AG08395 (cell line): ENCODE measurements at regions not wholly inside any gene's neighbourhood (a gene's known extent, or its start where the extent isn't known, plus 50 kb on each side); places are given as distances from the start of the nearest gene placed in this dataset.

Experiments
- DNase-seq: peaks from one replicate; pipeline ENCODE4 v3.0.0; 2012; ENCODE audit warnings: mixed read lengths, low spot score

DNA sequence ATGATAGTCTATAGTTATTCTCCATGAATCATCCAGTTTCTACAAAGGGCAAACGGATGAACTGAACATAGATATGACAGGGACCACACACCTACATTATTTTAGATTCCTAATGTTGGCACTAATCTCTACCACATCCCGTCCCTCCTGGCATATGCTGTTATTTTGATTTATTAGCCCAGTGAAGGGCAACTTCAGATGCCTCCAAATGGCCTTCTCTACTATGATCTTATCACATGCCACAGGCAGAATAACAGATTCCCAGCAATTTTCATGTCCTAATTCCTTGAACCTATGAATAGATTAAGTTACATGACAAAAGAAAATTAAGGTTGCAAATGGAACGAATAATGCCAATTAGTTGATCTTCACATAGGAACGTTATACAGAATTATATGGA, 474.7 kb downstream of the ANKRD7 start:
- DNase-seq = no peak

DNA sequence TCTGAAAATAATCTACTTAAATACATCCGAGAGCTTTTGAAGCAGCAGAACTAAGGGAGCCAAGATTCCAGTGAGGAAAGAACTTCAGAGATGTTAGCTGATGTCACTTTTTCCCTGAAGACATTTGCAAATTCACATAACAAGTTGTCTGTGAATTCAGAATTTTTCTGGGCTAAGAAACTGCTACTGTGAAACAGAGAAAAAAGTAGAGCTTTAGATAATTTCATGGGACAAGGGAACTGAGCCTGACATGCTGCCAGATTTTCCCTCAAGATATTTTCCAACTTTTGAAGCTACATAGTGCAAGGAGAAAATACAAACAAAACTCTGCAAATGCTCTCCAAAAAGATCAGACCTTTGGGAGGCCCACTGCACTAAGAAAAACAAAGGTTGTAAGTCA, 484.2 kb downstream of the ANKRD7 start:
- no peak for DNase-seq

DNA sequence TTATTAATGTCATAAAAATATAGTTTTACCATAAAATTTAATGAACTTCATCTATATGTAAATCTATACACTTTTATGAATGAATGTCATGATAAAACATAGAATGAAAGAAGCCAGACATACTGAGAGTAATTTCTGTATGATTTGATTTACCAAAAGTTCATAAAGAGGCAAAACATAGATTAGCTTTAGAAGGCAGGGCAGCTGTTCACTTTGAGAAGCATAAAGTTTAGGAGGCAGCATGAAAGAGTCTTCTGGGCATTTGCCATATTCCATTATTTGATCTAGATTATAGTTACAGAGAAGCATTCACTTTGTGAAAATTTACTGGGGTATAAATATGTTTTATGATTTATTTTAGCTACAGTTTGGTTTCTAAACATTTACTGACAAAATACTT, 487.2 kb downstream of the ANKRD7 start:
- no peak for DNase-seq

DNA sequence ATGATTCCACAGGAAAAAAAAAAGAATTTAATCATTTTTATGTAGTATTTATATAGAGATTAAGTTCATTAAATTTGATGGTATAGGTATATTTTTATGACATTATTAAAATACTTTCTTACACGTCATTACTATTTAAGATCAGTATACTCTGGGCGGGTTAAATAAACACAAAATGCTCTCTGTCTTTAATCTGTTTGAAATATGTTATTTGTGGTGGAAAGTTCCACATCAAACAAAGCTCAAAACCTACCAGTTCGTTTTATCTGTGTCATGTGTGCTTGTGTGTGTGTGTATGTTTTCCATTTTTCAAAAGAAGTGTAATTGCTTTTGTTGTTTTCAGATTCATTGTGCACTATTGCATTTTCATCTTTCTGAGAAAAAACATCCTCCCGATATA, 488.5 kb downstream of the ANKRD7 start:
- DNase-seq = no peak

DNA sequence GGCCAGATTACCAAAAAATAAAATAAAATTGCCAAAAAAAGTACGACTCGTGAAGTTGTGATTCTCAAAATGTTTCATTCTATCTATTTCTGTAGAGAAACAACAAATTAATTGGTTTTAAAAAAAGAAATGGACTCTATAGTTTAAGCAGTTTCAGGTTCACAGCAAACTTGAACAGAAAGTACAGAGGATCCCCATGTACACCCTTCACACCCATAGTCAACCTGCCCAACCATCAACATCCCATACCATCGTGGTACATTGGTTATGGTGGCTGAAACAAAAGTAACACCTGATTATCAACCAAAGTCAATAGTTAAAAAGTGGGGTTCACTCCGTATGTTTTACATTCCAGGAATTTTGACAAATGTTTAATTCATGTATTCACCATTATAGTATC, 496.1 kb downstream of the ANKRD7 start:
- DNase-seq = no peak

DNA sequence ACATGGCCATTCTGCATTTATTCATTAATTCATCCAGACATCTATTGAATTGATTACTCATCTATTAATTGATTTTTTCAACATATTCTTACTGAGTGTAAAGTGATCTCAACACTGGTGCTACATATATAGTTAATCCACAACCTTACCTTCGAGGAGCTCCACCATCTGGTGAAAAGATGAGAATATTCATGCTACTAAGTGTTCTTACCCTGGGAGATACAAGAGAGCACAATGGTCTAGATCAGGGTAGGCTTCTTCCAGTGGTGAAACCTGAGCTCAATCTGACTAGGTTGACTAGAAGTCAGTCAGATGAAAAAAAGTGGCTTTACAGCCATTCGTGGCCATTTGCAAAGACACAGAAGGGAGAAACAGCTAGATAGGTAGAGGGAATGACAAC, 507.4 kb downstream of the ANKRD7 start:
- no peak for DNase-seq

DNA sequence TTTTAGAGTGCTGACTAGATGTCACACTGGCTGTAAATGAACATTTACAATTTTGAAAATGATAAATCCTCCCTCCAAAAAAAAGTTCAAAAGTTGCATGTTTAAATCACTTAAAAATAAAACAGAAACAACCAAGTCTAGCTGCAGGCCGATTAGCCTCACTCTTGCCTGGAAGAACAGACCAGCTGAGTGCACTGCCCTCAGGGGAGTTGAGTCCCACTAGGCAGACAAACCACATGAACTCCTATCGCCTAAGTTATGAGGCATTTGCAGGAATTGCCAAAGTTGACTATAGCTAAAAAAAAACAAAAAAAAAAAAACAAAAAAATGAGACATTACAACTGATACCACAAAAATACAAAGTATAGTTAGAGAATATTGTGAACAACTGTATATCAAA, 510.0 kb downstream of the ANKRD7 start:
- no peak for DNase-seq

DNA sequence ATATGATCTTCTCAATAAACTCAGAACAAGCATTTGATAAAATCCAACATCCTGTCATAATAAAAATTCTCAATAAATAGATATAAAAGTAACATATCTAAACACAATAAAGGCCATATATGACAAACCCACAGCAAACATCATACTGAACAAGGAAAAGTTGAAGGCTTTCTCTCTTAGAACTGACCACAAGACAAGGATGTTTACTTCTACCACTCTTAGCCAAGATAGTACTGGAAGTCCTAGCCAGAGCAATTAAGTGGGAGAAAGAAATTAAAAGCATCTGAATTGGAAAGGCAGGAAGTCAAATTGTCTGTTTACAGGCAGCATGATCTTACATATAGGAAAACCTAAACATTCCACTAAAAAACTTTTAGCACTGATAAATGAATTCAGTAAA, 510.9 kb downstream of the ANKRD7 start:
- DNase-seq = no peak

DNA sequence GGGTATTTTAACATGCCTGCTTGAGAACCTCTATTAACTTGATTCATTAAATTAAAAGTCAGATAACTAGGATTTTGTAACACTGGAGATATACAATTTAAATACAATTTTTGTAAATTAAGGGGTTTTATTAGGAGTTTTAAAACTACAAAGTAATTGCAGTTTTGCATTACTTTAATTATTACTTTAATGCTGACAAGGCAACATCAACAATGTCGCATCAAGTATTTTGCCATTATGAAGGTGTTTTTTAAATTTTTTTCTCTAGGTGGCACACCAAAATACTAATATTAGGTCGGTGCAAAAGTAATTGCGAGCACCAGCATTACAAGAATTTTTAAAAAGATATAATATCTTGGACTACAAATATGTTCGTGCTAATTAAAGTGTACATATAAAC, 513.4 kb downstream of the ANKRD7 start:
- DNase-seq = no peak

DNA sequence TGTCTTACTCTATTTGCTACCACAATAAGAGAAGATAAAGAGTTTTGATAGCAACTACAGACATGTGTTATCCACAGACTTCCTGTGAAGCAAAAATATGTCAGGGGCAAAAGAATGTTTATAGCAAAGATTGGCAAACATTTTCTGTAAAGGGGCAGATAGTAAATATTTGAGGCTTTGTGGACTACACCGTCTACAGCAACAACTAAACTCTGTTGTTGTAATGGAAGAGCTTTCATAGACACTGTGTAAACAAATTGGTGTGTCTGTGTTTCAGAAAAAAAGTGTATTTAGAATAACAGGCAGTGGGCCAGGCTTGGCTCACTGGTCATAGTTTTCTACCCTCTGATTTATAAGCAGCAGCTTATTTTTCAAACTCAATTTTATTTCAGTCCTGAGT, 521.4 kb downstream of the ANKRD7 start:
- DNase-seq = no peak

DNA sequence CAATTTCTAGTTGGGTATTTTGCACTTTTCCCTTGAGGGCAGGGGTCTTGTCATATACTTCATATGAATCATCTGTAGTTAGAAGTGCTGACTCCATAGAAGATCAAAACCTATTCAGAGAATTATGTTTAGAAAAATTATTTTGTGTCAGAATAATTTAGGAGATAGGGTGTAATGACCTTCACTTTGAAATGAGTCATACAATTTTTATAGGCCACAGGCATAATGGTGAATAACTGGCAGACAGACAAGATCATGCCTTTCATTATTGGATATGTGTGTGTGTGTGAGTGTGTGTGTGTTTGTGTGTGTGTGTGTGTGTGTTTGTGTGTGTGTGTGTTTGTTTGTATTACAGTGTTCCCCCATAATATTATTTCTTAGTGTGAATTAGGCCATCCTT, 523.0 kb downstream of the ANKRD7 start:
- DNase-seq = no peak

DNA sequence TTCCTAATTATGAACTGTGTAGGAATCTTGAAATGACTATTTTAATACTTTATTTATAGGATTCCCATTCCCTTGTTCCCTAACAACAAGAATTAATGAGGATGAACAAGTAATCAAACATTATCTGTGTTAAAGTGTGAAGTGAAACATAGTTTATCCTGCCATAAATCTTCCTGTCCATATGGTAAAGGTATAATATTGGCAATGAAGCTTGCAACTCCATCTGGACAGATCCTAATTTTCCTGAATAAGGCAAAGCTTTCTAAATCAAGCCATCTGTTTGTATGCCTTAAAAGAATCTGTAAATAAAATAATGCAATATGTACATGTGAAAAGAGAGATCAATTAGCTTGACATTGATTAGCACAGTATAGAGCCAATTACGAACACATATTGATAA, 529.0 kb downstream of the ANKRD7 start:
- no peak for DNase-seq

DNA sequence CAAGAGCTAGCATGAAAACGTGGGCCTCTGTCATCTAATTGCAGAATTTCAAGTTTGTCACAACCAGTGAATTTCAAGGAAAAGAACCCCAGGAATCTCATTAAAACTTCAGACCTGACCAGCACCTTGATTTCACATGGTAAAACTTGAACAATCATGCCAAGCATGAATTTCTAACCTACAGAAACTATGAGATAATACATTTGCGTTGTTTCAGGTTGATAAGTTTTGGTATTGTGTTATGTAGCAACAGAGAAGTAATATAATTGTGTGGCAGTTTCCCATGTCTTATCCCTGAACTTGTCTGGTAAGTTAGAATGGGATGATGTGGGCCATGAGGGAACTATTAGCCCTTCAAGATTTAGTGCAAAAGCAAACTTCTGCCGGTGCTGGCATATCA, 530.1 kb downstream of the ANKRD7 start:
- no peak for DNase-seq

DNA sequence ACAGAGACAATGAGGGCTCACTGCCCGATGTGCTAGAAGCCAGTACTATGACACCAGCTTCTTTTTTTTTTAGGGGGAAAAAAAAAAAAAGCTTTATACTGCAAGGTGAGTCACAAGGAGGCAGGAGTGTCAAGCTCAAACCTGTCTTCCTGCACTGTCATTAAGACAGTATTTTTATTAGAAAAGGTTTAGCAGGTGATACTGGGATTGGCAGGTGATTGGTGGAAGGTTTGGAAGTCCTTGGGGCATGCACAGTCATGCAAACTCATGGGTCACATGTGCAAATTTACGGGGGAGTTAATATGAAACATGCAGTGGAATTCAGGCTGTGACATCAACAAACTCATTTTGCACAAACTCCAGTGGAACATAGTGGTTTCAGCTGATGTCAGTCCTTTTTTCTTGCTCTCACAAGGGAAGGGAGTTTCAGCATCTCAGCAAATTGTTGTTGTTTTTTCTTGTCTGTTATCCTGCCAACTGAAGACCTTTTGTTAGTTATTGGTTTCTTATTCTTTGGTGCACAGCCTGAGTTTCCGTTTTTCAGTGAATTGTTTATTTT, 530.6 kb downstream of the ANKRD7 start:
- DNase-seq = no peak

DNA sequence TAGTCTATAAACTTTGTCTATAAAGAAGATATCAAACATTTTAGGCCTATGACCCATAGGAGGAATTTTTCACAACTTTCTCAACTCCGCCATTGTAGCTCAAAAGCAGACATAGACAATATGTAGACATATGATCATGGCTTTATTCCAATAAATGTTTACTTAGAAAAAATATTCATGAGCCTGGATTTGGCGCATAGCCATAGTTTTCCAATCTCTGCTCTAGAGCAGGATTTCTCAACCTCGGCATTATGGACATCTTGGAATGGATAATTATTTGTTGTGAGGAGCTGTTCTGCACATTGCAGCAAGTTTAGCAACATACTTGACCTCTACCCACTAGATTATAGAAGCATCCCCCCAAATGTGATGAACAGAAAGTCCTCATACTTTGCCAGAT, 532.6 kb downstream of the ANKRD7 start:
- no peak for DNase-seq

DNA sequence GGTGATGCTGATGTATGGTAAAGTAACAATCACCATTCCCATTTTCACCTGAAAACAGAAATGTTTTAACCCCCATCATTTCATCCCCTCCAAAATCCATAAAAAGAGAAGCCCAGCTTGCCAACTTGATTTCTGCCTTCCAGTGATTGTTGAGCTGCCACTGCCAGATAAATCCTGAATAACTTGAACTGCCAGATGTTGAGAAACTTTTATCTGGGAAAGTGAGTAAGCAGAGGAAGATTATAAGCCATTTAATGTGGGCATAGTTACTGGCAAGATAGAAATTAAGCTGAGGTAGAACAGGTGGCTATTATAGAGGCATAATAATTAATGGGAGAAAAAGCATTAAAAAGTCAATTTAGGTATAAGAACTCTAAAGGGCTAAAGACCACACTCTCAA, 534.1 kb downstream of the ANKRD7 start:
- no peak for DNase-seq

DNA sequence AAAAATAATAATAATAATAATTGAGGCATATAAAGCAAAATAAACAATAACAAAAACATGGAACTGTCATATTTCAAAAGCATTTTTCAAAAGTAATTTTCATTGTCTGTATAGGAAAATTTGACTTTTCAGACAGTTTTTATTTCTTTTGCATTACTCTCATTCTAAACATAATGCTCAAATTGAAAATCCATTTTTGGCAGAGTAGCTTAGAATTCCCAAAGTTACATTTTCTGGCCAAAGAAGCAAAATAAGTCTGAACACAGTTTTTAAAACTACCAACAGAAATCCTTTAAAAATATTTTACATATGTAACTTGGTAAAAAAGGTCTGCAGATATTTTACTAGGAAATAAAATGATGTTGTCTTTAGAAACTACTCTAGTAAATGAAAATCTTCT, 535.4 kb downstream of the ANKRD7 start:
- no peak for DNase-seq

DNA sequence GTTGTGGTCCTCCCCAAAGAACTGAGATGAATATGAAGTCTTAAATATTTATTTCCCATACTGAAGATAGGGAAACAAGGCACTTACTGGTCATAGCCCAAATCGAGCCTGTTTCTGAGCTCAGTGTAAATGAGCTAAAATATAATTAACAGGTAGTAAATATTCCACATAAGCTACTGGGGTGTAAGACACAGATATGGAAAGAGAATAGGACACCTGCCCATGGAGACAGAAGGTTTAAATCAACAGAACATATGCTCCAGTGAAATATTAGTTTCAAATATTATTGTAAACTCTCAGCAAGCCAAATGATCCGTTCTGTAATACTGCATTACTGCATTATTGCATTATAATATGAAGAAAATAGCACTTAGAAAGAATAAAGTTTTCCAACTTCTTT, 537.9 kb downstream of the ANKRD7 start:
- DNase-seq = no peak

DNA sequence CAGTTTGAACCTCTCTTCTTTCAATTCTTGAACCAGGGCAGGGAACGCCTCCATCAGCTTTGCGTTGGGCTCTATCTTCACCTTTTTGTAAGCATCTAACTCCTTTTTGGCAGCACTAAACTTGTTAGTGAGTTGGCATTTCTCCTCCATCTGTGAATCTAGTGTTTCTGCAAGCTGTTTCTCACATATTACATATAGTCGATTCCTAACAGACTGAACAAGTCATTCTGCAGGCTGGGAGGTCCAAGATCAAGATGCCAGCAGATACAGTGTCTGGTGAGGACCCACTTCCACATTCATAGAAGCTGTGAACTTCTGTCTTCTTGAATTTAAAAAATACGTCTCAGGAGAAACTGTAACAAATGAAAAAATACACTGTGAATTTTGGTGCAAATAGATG, 539.7 kb downstream of the ANKRD7 start:
- DNase-seq = no peak

DNA sequence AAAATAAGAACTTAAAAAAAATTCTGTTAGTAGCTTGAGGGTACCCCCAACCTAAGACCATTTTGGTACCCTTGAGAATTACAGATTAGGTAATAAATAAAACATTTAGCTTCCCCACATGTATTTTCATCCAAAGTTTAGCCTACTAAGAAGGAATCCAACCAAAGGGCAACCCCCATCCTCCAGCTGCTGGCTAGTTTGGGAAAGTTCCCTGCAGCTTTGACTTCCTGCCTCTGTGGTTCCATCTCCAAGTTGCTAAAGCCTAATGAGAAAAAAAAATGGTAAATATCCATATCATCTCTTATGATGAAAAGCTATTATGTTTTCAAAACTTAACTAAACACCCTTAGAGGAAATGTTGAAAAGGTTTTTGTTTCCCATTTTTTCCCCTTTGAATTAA, 547.2 kb downstream of the ANKRD7 start:
- no peak for DNase-seq

DNA sequence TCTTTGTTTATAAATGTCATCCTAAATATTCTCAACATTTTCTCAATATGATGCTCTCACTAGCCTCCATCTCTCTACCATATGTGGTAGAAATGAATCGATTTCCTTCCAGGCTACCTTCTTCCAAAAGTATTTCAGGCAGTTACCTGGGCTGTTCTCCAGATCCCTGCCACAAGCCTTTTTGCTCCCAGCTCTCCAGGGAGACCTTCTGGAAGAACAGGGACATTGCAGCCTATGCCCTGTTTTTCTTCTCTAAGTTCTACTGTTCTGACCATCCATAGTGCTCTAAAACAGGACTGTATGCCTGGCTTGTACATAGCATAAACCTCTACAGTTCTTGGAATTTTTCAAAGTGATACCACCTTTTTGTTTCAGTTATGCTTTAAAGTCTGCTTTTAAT, 552.8 kb downstream of the ANKRD7 start:
- DNase-seq = no peak

DNA sequence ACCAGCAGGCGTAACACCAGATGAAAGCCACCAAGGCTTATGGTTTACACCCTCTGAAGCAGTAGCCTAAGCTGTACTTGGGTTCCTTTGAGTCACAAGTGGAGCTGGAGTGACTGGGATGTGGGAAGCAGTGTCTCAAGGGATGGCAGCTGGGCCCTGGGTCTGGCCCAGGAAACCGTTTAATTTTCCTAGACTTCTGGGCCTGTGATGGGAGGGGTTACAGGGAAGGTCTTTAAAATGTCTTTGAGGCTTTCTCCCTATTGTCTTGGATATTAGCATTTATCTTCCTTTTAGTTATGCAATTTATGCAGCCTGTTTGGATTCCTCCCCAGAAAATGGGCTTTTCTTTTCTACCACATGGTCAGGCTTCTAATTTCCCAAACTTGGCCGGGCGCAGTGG, 568.2 kb downstream of the ANKRD7 start:
- DNase-seq = no peak

DNA sequence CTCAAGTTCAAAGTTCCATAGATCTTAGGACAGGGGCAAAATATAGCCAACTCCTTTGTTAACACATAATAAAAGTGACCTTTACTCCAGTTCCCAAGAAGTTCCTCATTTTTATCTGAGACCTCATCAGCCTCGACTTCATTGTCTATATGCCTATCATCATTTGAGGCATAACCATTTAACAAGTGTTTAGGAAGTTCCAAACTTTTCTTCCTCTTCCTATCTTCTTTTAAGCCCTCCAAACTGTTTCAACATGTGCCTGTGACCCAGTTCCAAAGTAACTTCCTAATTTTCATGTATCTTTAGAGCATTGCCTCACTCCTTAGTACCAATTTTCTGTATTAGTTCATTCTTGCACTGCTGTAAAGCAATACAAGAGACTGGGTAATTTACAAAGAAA, 569.1 kb downstream of the ANKRD7 start:
- no peak for DNase-seq

DNA sequence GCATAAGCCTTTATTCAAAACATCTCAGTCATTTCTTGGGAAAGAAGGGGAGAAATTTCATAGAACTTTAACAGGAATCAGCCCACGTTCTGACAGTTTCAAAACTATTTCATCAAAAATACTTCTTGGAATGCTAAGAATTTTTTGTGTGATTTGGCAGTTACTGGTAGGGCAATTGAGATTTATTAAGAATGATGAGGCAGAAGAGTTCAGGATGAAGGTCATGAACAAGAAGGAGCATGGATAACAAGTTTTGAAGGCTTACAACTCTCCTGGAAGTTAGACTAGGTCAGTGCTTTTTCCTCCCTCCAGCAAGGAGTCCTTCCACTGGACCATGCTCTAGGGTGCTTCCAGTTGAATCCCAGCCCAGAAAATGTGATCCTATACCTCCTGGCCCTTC, 569.9 kb downstream of the ANKRD7 start:
- no peak for DNase-seq

DNA sequence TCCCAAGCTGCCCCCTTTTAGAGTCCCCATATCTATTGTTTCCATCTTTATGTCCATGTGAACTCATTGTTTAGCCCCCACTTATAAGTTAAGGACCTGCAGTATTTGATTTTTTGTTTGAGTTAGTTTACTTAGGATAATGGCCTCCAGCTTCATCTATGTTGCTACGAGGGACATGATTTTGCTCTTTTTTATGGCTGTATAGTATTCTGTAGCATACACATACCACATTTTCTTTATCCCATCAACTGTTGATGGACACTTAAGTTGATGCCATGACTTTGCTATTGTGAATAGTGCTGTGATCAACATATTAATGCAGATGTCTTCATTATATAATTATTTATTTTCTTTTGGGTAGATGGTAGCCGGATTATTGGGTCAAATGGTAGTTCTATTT, 576.9 kb downstream of the ANKRD7 start:
- DNase-seq = no peak
